ENCODE measurements at regions not wholly inside any gene's neighbourhood (a gene's known extent, or its start where the extent isn't known, plus 50 kb on each side); places are given as distances from the start of the nearest gene placed in this dataset.

- DNase-seq = no peak
Measured at GRCh38 chrX:8868906-8869305, 67.7 kb upstream of the FAM9A start.

GRCh38 chrX:8868070-8868773, 67.0 kb upstream of the FAM9A start:
- peak; percentile 3 for DNase-seq

- no peak for DNase-seq
Measured at GRCh38 chrX:8867406-8867805, 66.2 kb upstream of the FAM9A start.

- DNase-seq = no peak
Measured at GRCh38 chrX:8864161-8864560, 63.0 kb upstream of the FAM9A start.

GRCh38 chrX:8861908-8862307, 60.7 kb upstream of the FAM9A start:
- no peak for DNase-seq

- DNase-seq = no peak
Measured at GRCh38 chrX:8851231-8851886, 50.2 kb upstream of the FAM9A start.

Data from T1000 (cell line).